Activated T-cell treated with anti-CD3 and anti-CD28 coated beads, Interleukin-2, amount 50 U/mL, for 72 hours (primary cell): ENCODE measurements at regions not wholly inside any gene's neighbourhood (a gene's known extent, or its start where the extent isn't known, plus 50 kb on each side); places are given as distances from the start of the nearest gene placed in this dataset.

Experiments used
- ATAC-seq, 2 donors: fragments of 150-1000 bp; cut with Tn5 transposase; replicated peaks in 1 of 2; 2 replicates each; pipeline ENCODE4 v1.10.0; 2021; ENCODE audit warnings: moderate library complexity in 2 of 2, mild to moderate bottlenecking in 1 of 2
- DNase-seq, 2 donors: peaks; one replicate each; pipeline ENCODE4 v3.0.0; 2021 to 2022; ENCODE audit warnings: mixed read lengths in 1 of 2
- H3K27ac Mint-ChIP-seq: one replicate; pipeline ENCODE4 v1.8.0; 2022; ENCODE audit warnings: mild to moderate bottlenecking, moderate library complexity, mixed read lengths
- H3K27me3 Mint-ChIP-seq: one replicate; pipeline ENCODE4 v1.8.0; 2022; ENCODE audit warnings: low read depth, mixed read lengths
- H3K36me3 Mint-ChIP-seq, 2 donors: one replicate each; pipeline ENCODE4 v1.8.0; 2022; ENCODE audit warnings: mixed read lengths in 2 of 2, mild to moderate bottlenecking in 1 of 2; ENCODE audit not compliant: insufficient read depth in 2 of 2
- H3K4me1 Mint-ChIP-seq: one replicate; pipeline ENCODE4 v1.8.0; 2022; ENCODE audit warnings: low read depth, mixed read lengths
- H3K4me3 Mint-ChIP-seq, 2 donors: one replicate each; pipeline ENCODE4 v1.8.0; 2022; ENCODE audit warnings: mild to moderate bottlenecking in 2 of 2, mixed read lengths in 2 of 2, moderate library complexity in 2 of 2
- H3K9me3 Mint-ChIP-seq, 2 donors: one replicate each; pipeline ENCODE4 v1.8.0; 2022; ENCODE audit warnings: mixed read lengths in 2 of 2

GRCh38 chr3:36229496-36229895 is 150.8 kb upstream of the STAC start:
- Mint-ChIP-seq H3K9me3 (peaks cover 3 to 4% of the 10 kb centered on the region in 2 donors), H3K36me3 (no peaks in the 10 kb centered on the region), H3K4me1 (no peaks in the 10 kb centered on the region), H3K27me3 (no peaks in the 10 kb centered on the region), H3K27ac (no peak overlapping the region), H3K4me3 (no peak overlapping the region)
- DNase-seq (no peak), ATAC-seq (no peak)

DNA sequence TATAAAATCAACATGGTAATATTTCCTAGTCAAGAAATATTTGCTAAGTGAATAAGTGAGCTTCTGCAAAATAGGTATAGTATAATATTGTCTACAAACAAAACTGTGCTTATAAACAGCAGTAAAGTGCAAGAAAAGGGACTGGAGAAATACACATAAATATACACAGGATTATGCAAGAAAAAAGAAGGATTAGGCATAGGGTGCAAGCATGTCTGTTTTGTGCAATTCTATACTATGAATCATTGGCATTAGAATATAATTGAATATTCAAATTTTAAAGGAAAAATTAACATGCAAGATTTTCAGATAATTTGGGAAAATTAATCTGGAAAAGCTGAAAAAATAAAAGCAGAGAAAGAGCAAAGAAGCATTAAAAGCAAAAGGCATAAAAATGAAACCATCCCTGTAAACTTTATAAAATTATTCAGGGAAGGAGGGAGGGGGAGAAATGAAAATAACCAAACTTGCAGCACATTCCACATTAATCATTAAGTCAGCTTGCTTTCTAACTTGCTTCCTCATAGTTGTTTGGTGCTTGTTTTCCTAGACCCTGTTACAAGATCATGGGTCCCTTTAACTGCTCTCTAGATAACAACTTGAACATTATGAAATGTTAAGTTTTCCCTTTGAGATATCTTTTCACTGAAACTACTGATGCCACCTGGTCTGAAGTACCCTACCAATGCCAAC is 147.4 kb upstream of the STAC start:
- DNase-seq (no peak), ATAC-seq (no peak)
- no peak overlapping the region for H3K4me3 Mint-ChIP-seq
- no peak overlapping the region for H3K27ac Mint-ChIP-seq
- H3K4me1 Mint-ChIP-seq: no peaks in the 10 kb centered on the region
- H3K36me3 Mint-ChIP-seq: no peaks in the 10 kb centered on the region
- peaks cover 6 to 11% of the 10 kb centered on the region in 2 donors for H3K9me3 Mint-ChIP-seq
- no peaks in the 10 kb centered on the region for H3K27me3 Mint-ChIP-seq

DNA sequence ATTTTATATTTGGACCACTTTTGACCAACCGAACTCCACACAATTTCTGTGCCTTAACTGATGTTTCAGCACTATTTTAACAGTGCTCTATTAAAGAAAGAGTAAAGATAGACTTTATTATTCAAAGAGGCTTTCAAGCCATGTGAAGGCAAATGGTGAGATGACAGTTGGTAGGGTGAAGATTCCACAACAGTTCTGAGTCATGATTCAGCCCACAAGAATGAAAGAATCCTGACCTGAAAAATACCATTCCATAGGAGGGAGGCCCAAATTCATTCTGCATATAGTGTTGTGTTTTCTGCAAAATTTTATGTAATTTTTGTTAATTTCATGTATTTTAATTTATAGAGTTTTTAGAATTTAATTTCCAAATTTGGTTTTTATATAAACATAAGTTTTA is 135.6 kb upstream of the STAC start:
- ATAC-seq (no peak), DNase-seq (no peak)
- no peaks in the 10 kb centered on the region for H3K27me3 Mint-ChIP-seq
- H3K4me1 Mint-ChIP-seq: no peaks in the 10 kb centered on the region
- no peaks in the 10 kb centered on the region for H3K36me3 Mint-ChIP-seq
- no peak overlapping the region for H3K27ac Mint-ChIP-seq
- no peaks in the 10 kb centered on the region for H3K9me3 Mint-ChIP-seq
- no peak overlapping the region for H3K4me3 Mint-ChIP-seq

- ATAC-seq (no peak), DNase-seq (no peak)
- Mint-ChIP-seq H3K4me1 (no peaks in the 10 kb centered on the region), H3K36me3 (peaks cover 0 to 4% of the 10 kb centered on the region in 2 donors), H3K27me3 (no peaks in the 10 kb centered on the region), H3K27ac (no peak overlapping the region), H3K4me3 (no peak overlapping the region), H3K9me3 (peaks cover 5% of the 10 kb centered on the region in 2 donors)
These were observed 131.9 kb upstream of the STAC start for GRCh38 chr3:36248374-36248773.

- Mint-ChIP-seq H3K9me3 (peaks cover 7 to 8% of the 10 kb centered on the region in 2 donors), H3K4me1 (no peaks in the 10 kb centered on the region), H3K4me3 (no peak overlapping the region), H3K36me3 (peaks cover 0 to 4% of the 10 kb centered on the region in 2 donors), H3K27me3 (no peaks in the 10 kb centered on the region), H3K27ac (no peak overlapping the region)
- DNase-seq (no peak), ATAC-seq (no peak)
These were observed 130.1 kb upstream of the STAC start for GRCh38 chr3:36250191-36250590.

GRCh38 chr3:36257158-36257852 is 123.0 kb upstream of the STAC start:
- Mint-ChIP-seq H3K4me1 (no peaks in the 10 kb centered on the region), H3K27ac (no peak overlapping the region), H3K4me3 (no peak overlapping the region), H3K36me3 (peaks cover 0 to 3% of the 10 kb centered on the region in 2 donors), H3K9me3 (peaks cover 8 to 9% of the 10 kb centered on the region in 2 donors), H3K27me3 (no peaks in the 10 kb centered on the region)
- no peak for DNase-seq
- ATAC-seq: no peak

GRCh38 chr3:36258421-36258820 is 121.9 kb upstream of the STAC start:
- Mint-ChIP-seq H3K36me3 (no peaks in the 10 kb centered on the region), H3K4me1 (no peaks in the 10 kb centered on the region), H3K27ac (no peak overlapping the region), H3K9me3 (peaks cover 6 to 7% of the 10 kb centered on the region in 2 donors), H3K27me3 (no peaks in the 10 kb centered on the region), H3K4me3 (no peak overlapping the region)
- no peak for ATAC-seq
- no peak for DNase-seq

DNA sequence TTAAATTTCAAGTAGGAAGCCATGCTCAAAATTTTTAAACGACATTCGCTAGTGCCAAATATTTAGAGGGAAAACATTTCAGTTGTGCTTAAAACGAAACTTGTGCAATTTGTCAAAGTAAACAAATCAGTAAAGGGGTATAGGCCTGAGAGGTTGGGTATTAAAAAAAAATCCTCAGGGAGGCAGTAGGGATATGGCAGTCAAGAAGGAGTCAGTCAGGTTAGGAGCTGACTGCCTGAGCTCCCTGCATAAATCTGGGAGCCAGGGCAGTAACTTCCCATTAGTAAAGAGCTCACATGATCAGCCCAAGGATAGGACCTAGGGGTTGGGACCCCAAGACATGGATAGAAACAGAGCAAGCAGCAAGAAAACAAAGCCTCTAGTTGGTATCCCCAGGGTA is 120.7 kb upstream of the STAC start:
- H3K4me1 Mint-ChIP-seq: no peaks in the 10 kb centered on the region
- no peaks in the 10 kb centered on the region for H3K27me3 Mint-ChIP-seq
- H3K9me3 Mint-ChIP-seq: peaks cover 5 to 7% of the 10 kb centered on the region in 2 donors
- H3K36me3 Mint-ChIP-seq: no peaks in the 10 kb centered on the region
- ATAC-seq (no peak), DNase-seq (no peak)
- no peak overlapping the region for H3K27ac Mint-ChIP-seq
- H3K4me3 Mint-ChIP-seq: no peak overlapping the region

DNA sequence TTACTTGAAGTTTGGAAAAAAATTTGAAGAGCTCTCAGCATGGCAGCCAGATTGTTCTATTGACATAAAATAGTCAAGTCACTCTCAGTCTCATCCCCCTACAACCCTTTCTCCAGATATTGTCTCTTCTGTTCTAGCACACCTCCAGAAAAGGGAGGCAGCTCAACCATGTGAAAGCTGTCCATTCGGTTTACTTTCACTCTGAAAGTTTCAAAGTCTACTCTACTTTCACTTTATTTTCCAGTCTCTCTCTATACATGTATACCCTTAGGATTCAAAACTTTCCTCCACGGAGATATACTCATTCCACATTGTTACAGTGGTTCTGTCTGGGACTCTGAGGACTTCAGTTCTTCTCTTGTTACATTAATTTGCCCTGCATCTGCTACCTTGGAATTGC is 111.0 kb upstream of the STAC start:
- H3K27me3 Mint-ChIP-seq: no peaks in the 10 kb centered on the region
- no peak for ATAC-seq
- H3K27ac Mint-ChIP-seq: no peak overlapping the region

GRCh38 chr3:36282766-36283165 is 97.5 kb upstream of the STAC start:
- Mint-ChIP-seq H3K27ac (no peak overlapping the region), H3K36me3 (no peaks in the 10 kb centered on the region), H3K4me1 (no peaks in the 10 kb centered on the region), H3K4me3 (no peak overlapping the region), H3K9me3 (peaks cover 0 to 5% of the 10 kb centered on the region in 2 donors), H3K27me3 (no peaks in the 10 kb centered on the region)
- DNase-seq: no peak
- ATAC-seq: no peak

More for the DNA sequence above, 111.0 kb upstream of the STAC start:
- Mint-ChIP-seq H3K4me1 (no peaks in the 10 kb centered on the region), H3K36me3 (no peaks in the 10 kb centered on the region), H3K4me3 (no peak overlapping the region), H3K9me3 (peaks cover 5 to 8% of the 10 kb centered on the region in 2 donors)
- DNase-seq: no peak

- ATAC-seq: no peak
- H3K9me3 Mint-ChIP-seq: peaks cover 0 to 2% of the 10 kb centered on the region in 2 donors
- no peak overlapping the region for H3K27ac Mint-ChIP-seq
- no peak overlapping the region for H3K4me3 Mint-ChIP-seq
- H3K36me3 Mint-ChIP-seq: no peaks in the 10 kb centered on the region
- no peaks in the 10 kb centered on the region for H3K4me1 Mint-ChIP-seq
- no peak for DNase-seq
- H3K27me3 Mint-ChIP-seq: no peaks in the 10 kb centered on the region
These were observed 85.0 kb upstream of the STAC start for GRCh38 chr3:36295296-36295695.

- Mint-ChIP-seq H3K36me3 (no peaks in the 10 kb centered on the region), H3K27me3 (no peaks in the 10 kb centered on the region), H3K9me3 (peaks cover 0 to 2% of the 10 kb centered on the region in 2 donors), H3K4me3 (no peak overlapping the region), H3K27ac (no peak overlapping the region), H3K4me1 (no peaks in the 10 kb centered on the region)
- DNase-seq (no peak), ATAC-seq (no peak)
These were observed 83.1 kb upstream of the STAC start for GRCh38 chr3:36297195-36297594.

DNA sequence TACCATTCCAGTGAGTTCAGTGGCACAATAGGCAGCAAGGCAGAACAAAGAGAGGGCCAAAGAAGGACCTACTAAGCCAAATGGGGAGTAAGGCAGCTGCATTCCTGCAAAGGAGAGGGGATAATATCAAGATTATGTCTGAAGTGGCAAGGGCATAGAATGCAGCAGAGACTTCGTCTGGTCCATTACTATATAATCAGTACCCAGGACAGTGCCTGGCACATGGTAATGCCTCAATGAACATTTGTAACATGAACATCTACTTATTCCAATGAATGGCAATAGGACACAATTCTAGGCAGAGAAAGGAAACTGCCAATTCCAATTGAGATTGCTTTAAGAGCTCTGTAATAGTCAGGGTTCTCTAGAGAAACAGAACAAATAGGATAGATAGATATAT is 82.1 kb upstream of the STAC start:
- H3K4me3 Mint-ChIP-seq: no peak overlapping the region
- peaks cover 0 to 2% of the 10 kb centered on the region in 2 donors for H3K9me3 Mint-ChIP-seq
- H3K4me1 Mint-ChIP-seq: no peaks in the 10 kb centered on the region
- H3K36me3 Mint-ChIP-seq: no peaks in the 10 kb centered on the region
- H3K27me3 Mint-ChIP-seq: no peaks in the 10 kb centered on the region
- DNase-seq: no peak
- H3K27ac Mint-ChIP-seq: no peak overlapping the region
- ATAC-seq: no peak

DNA sequence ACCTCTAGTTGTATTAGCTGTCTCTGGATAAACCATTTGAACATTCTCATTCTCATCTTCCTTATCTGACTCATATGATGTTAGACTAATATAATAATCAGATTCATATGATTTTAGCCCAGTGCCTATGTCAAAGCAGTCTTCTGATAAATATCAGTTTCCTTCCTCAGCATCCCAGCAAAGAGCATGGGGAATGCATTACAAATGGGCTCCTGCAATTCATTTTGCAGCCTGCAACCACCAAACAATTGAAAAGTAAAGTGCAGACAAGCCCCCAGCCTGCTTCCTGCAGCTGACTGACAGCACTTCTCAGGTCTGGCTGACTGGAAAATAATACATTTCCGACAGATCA is 78.2 kb upstream of the STAC start:
- Mint-ChIP-seq H3K27me3 (no peaks in the 10 kb centered on the region), H3K4me3 (no peak overlapping the region), H3K27ac (no peak overlapping the region), H3K9me3 (no peaks in the 10 kb centered on the region), H3K4me1 (no peaks in the 10 kb centered on the region), H3K36me3 (no peaks in the 10 kb centered on the region)
- no peak for ATAC-seq
- DNase-seq: no peak
